IMR-90 (cell line): ENCODE measurements at regions not wholly inside any gene's neighbourhood (a gene's known extent, or its start where the extent isn't known, plus 50 kb on each side); places are given as distances from the start of the nearest gene placed in this dataset.

Source experiments
- ATAC-seq: fragments of 200-7000 bp; cut with Tn5 transposase; 2 replicates; pipeline ENCODE4 v1.9.1; 2020; ENCODE audit warnings: low read depth, mild to moderate bottlenecking, moderate library complexity
- BruUV-seq: library from RNA; stranded (reverse); fragments of 400-500 nt; replicated peaks from 2 replicates; lab custom pipeline; 2021; lab: Mats Ljungman, UMichigan
- CTCF ChIA-PET: fragments of 300-600 bp; formaldehyde crosslinking; extraction: SDS; loops from one replicate; lab custom pipeline; 2021; ENCODE audit warnings: antibody characterized with exemption; lab: Yijun Ruan, JAX
- POLR2A ChIA-PET: fragments of 300-600 bp; sonication (Branson Sonifier 250); formaldehyde crosslinking; loops from one replicate; lab custom pipeline; 2022; ENCODE audit warnings: antibody characterized with exemption; ENCODE audit not compliant: unreplicated experiment; lab: Charles Lee
- DNase-seq: peaks from one replicate; pipeline ENCODE4 v3.0.0; 2013
- H2AFZ ChIP-seq: replicated peaks from 2 replicates; pipeline ENCODE3; 2013; ENCODE audit warnings: low read length, mild to moderate bottlenecking; ENCODE audit not compliant: poor library complexity
- H2AK5ac ChIP-seq: 2 replicates; pipeline ENCODE4 v1.6.1; 2013; ENCODE audit warnings: low read depth, low read length, inconsistent platforms
- H2AK9ac ChIP-seq: replicated peaks from 2 replicates; pipeline ENCODE3; 2013; ENCODE audit warnings: mild to moderate bottlenecking, low read depth, low read length, moderate library complexity; ENCODE audit not compliant: poor library complexity
- H2BK120ac ChIP-seq: 2 replicates; pipeline ENCODE4 v1.6.1; 2013; ENCODE audit warnings: low read depth, low read length, inconsistent platforms
- H2BK15ac ChIP-seq: 3 replicates; pipeline ENCODE4 v1.6.1; 2013; ENCODE audit warnings: low read depth, low read length, inconsistent platforms
- H2BK20ac ChIP-seq: 2 replicates; pipeline ENCODE4 v1.6.1; 2013; ENCODE audit warnings: low read depth, mild to moderate bottlenecking, inconsistent platforms, low read length, moderate library complexity
- H2BK5ac ChIP-seq: 2 replicates; pipeline ENCODE4 v1.6.1; 2013; ENCODE audit warnings: mild to moderate bottlenecking, low read depth, low read length, inconsistent platforms; ENCODE audit not compliant: poor library complexity, severe bottlenecking
- H3K14ac ChIP-seq: replicated peaks from 2 replicates; pipeline ENCODE4 v1.6.1; 2013; ENCODE audit warnings: low read depth, low read length, inconsistent platforms
- H3K18ac ChIP-seq: 2 replicates; pipeline ENCODE4 v1.6.1; 2013; ENCODE audit warnings: low read depth, low read length, control low read depth
- H3K23ac ChIP-seq: 2 replicates; pipeline ENCODE4 v1.6.1; 2013; ENCODE audit warnings: low read depth, low read length, inconsistent platforms
- H3K27ac ChIP-seq: 2 replicates; pipeline ENCODE4 v1.5.1; 2013; ENCODE audit warnings: mild to moderate bottlenecking, control low read depth, low read length; ENCODE audit not compliant: insufficient read depth
- H3K27me3 ChIP-seq: 2 replicates; pipeline ENCODE4 v1.6.1; 2013; ENCODE audit warnings: low read length; ENCODE audit not compliant: control insufficient read depth, insufficient read depth
- H3K36me3 ChIP-seq: 2 replicates; pipeline ENCODE4 v1.6.1; 2013; ENCODE audit warnings: low read length, mixed read lengths; ENCODE audit not compliant: control insufficient read depth, insufficient read depth
- H3K4ac ChIP-seq: 2 replicates; pipeline ENCODE4 v1.6.1; 2013; ENCODE audit warnings: low read depth, low read length, inconsistent platforms
- H3K4me1 ChIP-seq: 2 replicates; pipeline ENCODE4 v1.6.1; 2013; ENCODE audit warnings: low read length, mixed read lengths; ENCODE audit not compliant: control insufficient read depth, insufficient read depth
- H3K4me2 ChIP-seq: 2 replicates; pipeline ENCODE4 v1.6.1; 2013; ENCODE audit warnings: low read depth, mild to moderate bottlenecking, control low read depth, low read length, moderate library complexity
- H3K4me3 ChIP-seq: 2 replicates; pipeline ENCODE4 v1.5.1; 2013; ENCODE audit warnings: low read depth, mild to moderate bottlenecking, control low read depth, low read length, moderate library complexity; ENCODE audit not compliant: insufficient read depth
- H3K56ac ChIP-seq: 2 replicates; pipeline ENCODE4 v1.6.1; 2013; ENCODE audit warnings: low read length, inconsistent platforms; ENCODE audit not compliant: insufficient read depth; ENCODE audit errors: extremely low read depth
- H3K79me1 ChIP-seq, 2 experiments: 2 replicates each; pipeline ENCODE4 v1.6.1; 2013; ENCODE audit warnings: low read length in 2 of 2, inconsistent platforms in 1 of 2, low read depth in 1 of 2
- H3K9ac ChIP-seq: 2 replicates; pipeline ENCODE4 v1.6.1; 2013; ENCODE audit warnings: low read depth, low read length, control low read depth
- H3K9me1 ChIP-seq: 2 replicates; pipeline ENCODE4 v1.6.1; 2013; ENCODE audit warnings: low read length, inconsistent platforms; ENCODE audit not compliant: insufficient read depth
- H3K9me3 ChIP-seq: 2 replicates; pipeline ENCODE4 v1.6.1; 2013; ENCODE audit warnings: low read length; ENCODE audit not compliant: control insufficient read depth, insufficient read depth
- H4K20me1 ChIP-seq: 2 replicates; pipeline ENCODE4 v1.6.1; 2013; ENCODE audit warnings: low read length, inconsistent platforms; ENCODE audit not compliant: insufficient read depth
- H4K5ac ChIP-seq: 2 replicates; pipeline ENCODE4 v1.6.1; 2013; ENCODE audit warnings: mild to moderate bottlenecking, low read depth, low read length, control low read depth
- H4K8ac ChIP-seq, 2 experiments: 2 replicates each; pipeline ENCODE4 v1.6.1; 2013; ENCODE audit warnings: low read depth in 2 of 2, low read length in 2 of 2, control low read depth in 1 of 2, inconsistent platforms in 1 of 2
- H4K91ac ChIP-seq: 2 replicates; pipeline ENCODE4 v1.6.1; 2013; ENCODE audit warnings: low read depth, low read length, inconsistent platforms; ENCODE audit not compliant: insufficient read depth
- CTCF ChIP-seq: conservative IDR thresholded peaks from 2 replicates; pipeline ENCODE4 v1.5.1; 2012; ENCODE audit warnings: mild to moderate bottlenecking, low read depth, low read length, improper control_type of control experiment
- FOS ChIP-seq: fragments of 150-350 bp; IDR thresholded peaks from 2 replicates; pipeline ENCODE4 v1.6.1; 2016; ENCODE audit warnings: low read depth, low read length
- MAZ ChIP-seq: IDR thresholded peaks from 2 replicates; pipeline ENCODE4 v1.6.1; 2012; ENCODE audit warnings: low read depth, mild to moderate bottlenecking, low read length, improper control_type of control experiment, moderate library complexity, borderline replicate concordance
- RCOR1 ChIP-seq: IDR thresholded peaks from 2 replicates; pipeline ENCODE4 v1.6.1; 2012; ENCODE audit warnings: mild to moderate bottlenecking, low read length, improper control_type of control experiment; ENCODE audit not compliant: insufficient replicate concordance
- WGBS, 2 experiments: methylation state at CpG; one replicate each; pipeline versions ENCODE4 v1.1.5 to v1.1.7; 2013; ENCODE audit warnings: missing lambda C conversion rate in 2 of 2; ENCODE audit not compliant: insufficient read length in 1 of 2; ENCODE audit errors: extremely low coverage in 2 of 2; 5-methylcytosine and 5-hydroxymethylcytosine counted together
- dilution Hi-C: fragments of 300-500 bp; cut with HindIII; formaldehyde crosslinking; loops from one replicate; pipeline ENCODE4 v1.14.3; 2018; ENCODE audit warnings: low sequenced_read_pairs; ENCODE audit not compliant: unreplicated experiment
- in situ Hi-C: fragments of 300-500 bp; cut with MboI; formaldehyde crosslinking; loops from 3 replicates; pipeline ENCODE4 v1.14.3; 2019; ENCODE audit warnings: low sequenced_read_pairs, inconsistent platforms, mixed read lengths
- intact Hi-C: fragments of 100-400 bp; cut with micrococcal nuclease; formaldehyde crosslinking; loops from 2 replicates; pipeline ENCODE4 v1.10.0; 2022

- dilution Hi-C loops, result no loop called here
- no peak overlapping the region for H2BK20ac ChIP-seq
- no peak overlapping the region for H2BK15ac ChIP-seq
- POLR2A ChIA-PET, result no interaction called here
- in situ Hi-C loops, result no loop called here
- WGBS, 2 experiments, result no CpG with 5 or more reads among the region's 1 CpG
- no peak overlapping the region for H2BK5ac ChIP-seq
- no peaks in the 10 kb centered on the region for H3K36me3 ChIP-seq
- H4K5ac ChIP-seq, result no peak overlapping the region
- no peak overlapping the region for H2AK5ac ChIP-seq
- no peaks in the 10 kb centered on the region for H3K79me1 ChIP-seq
- no peaks in the 10 kb centered on the region for H4K20me1 ChIP-seq
- no peak overlapping the region for H3K56ac ChIP-seq
- H3K4me1 ChIP-seq, result no peaks in the 10 kb centered on the region
- H3K18ac ChIP-seq, result no peak overlapping the region
- CTCF ChIA-PET, result no interaction called here
- H2AFZ ChIP-seq, result no peak overlapping the region
- TF ChIP-seq FOS (no peak), MAZ (no peak), CTCF (no peak), RCOR1 (no peak)
- BruUV-seq, result no TSS peak
- no peak overlapping the region for H4K8ac ChIP-seq
- no peak overlapping the region for H3K4me3 ChIP-seq
- H3K4me2 ChIP-seq, result no peak overlapping the region
- H2BK120ac ChIP-seq, result no peak overlapping the region
- no peak overlapping the region for H4K91ac ChIP-seq
- no peaks in the 10 kb centered on the region for H3K9me3 ChIP-seq
- DNase-seq, result no peak
- H2AK9ac ChIP-seq, result no peak overlapping the region
- no peak overlapping the region for H3K23ac ChIP-seq
- intact Hi-C loops, result no loop called here
- H3K9me1 ChIP-seq, result no peaks in the 10 kb centered on the region
- no peak overlapping the region for H3K27ac ChIP-seq
- H3K14ac ChIP-seq, result no peak overlapping the region
- no peak overlapping the region for H3K9ac ChIP-seq
- no peak overlapping the region for H3K4ac ChIP-seq
- H3K27me3 ChIP-seq, result no peaks in the 10 kb centered on the region
- no peak for ATAC-seq
Observed at GRCh38 chr16:58863761-58864160, 129.6 kb upstream of the GOT2 start.
